Suprapubic skin (tissue), 4 donors: ENCODE measurements at regions not wholly inside any gene's neighbourhood (a gene's known extent, or its start where the extent isn't known, plus 50 kb on each side); places are given as distances from the start of the nearest gene placed in this dataset.

ENCODE experiments used
- DNase-seq, 2 donors: peaks; one replicate each; pipeline ENCODE4 v3.0.0-alpha.2; 2019; ENCODE audit warnings: low spot score in 2 of 2
- H3K27ac ChIP-seq: fragments of 200-600 bp; sonication (generic); one replicate; pipeline ENCODE4 v1.5.1; 2019
- H3K27me3 ChIP-seq: fragments of 200-600 bp; sonication (generic); one replicate; pipeline ENCODE4 v1.5.1; 2019
- H3K36me3 ChIP-seq: fragments of 200-600 bp; sonication (generic); one replicate; pipeline ENCODE4 v1.5.1; 2019
- H3K4me1 ChIP-seq: fragments of 200-600 bp; sonication (generic); one replicate; pipeline ENCODE4 v1.5.1; 2019
- H3K4me3 ChIP-seq: fragments of 200-600 bp; sonication (generic); one replicate; pipeline ENCODE4 v1.5.1; 2019; ENCODE audit warnings: mild to moderate bottlenecking
- H3K9me3 ChIP-seq: fragments of 200-600 bp; sonication (generic); one replicate; pipeline ENCODE4 v1.5.1; 2019
- CTCF ChIP-seq, 2 donors: fragments of 200-600 bp in 1 of 2; fragments of 450-650 bp in 1 of 2; sonication (generic) in 1 of 2; IDR thresholded peaks; one replicate each; pipeline ENCODE4 v1.5.1; 2016 to 2019; ENCODE audit warnings: antibody characterized with exemption in 2 of 2, mild to moderate bottlenecking in 1 of 2, moderate library complexity in 1 of 2
- EP300 ChIP-seq: sonication (generic); formaldehyde crosslinking; IDR thresholded peaks from one replicate; pipeline ENCODE4 v1.6.1; 2017; ENCODE audit warnings: antibody characterized with exemption
- POLR2A ChIP-seq, 2 donors: fragments of 450-650 bp; IDR thresholded peaks; one replicate each; pipeline ENCODE4 v1.6.1; 2017; ENCODE audit warnings: antibody characterized with exemption in 2 of 2, mild to moderate bottlenecking in 2 of 2, moderate library complexity in 2 of 2
- POLR2AphosphoS5 ChIP-seq, 3 donors: sonication (generic); formaldehyde crosslinking; IDR thresholded peaks; one replicate each; pipeline ENCODE4 v1.6.1; 2017; ENCODE audit warnings: antibody characterized with exemption in 3 of 3
- WGBS: methylation state at CpG from one replicate; pipeline ENCODE4 v1.1.5; 2018; 5-methylcytosine and 5-hydroxymethylcytosine counted together

GRCh38 chr18:10226971-10227370, 227.5 kb upstream of the APCDD1 start:
- WGBS, result 70% methylated on average over 2 of the region's 2 CpGs
- H3K4me1 ChIP-seq, result no peaks in the 10 kb centered on the region

GRCh38 chr18:10228326-10228725, 226.1 kb upstream of the APCDD1 start:
- Histone ChIP-seq H3K9me3 (peaks cover 5% of the 10 kb centered on the region), H3K27ac (no peak overlapping the region), H3K4me1 (no peaks in the 10 kb centered on the region), H3K4me3 (no peak overlapping the region), H3K36me3 (no peaks in the 10 kb centered on the region), H3K27me3 (no peaks in the 10 kb centered on the region)
- DNase-seq, result no peak
- no peak for TF ChIP-seq CTCF (IDR thresholded peaks at IDR 0.05)

More at GRCh38 chr18:10226971-10227370, 227.5 kb upstream of the APCDD1 start:
- Histone ChIP-seq H3K27me3 (no peaks in the 10 kb centered on the region), H3K36me3 (no peaks in the 10 kb centered on the region), H3K4me3 (no peak overlapping the region), H3K9me3 (peaks cover 5% of the 10 kb centered on the region), H3K27ac (no peak overlapping the region)
- no peak for DNase-seq
- TF ChIP-seq CTCF (IDR thresholded peaks at IDR 0.05) (no peak), POLR2AphosphoS5 (IDR thresholded peaks at IDR 0.05) (no peak), EP300 (no peak), POLR2A (IDR thresholded peaks at IDR 0.05) (no peak)

- Histone ChIP-seq H3K4me3 (no peak overlapping the region), H3K27ac (no peak overlapping the region), H3K36me3 (no peaks in the 10 kb centered on the region), H3K9me3 (peaks cover 5% of the 10 kb centered on the region), H3K27me3 (no peaks in the 10 kb centered on the region), H3K4me1 (peaks cover 2% of the 10 kb centered on the region)
- WGBS, result 88% methylated on average over 3 of the region's 3 CpGs
- no peak for DNase-seq
- TF ChIP-seq CTCF (IDR thresholded peaks at IDR 0.05) (no peak), POLR2AphosphoS5 (IDR thresholded peaks at IDR 0.05) (no peak), EP300 (no peak), POLR2A (IDR thresholded peaks at IDR 0.05) (no peak)
These were observed 225.0 kb upstream of the APCDD1 start for GRCh38 chr18:10229458-10229857.

GRCh38 chr18:10230072-10230471, 224.4 kb upstream of the APCDD1 start:
- no peaks in the 10 kb centered on the region for H3K36me3 ChIP-seq
- 86% methylated on average over 2 of the region's 3 CpGs for WGBS
- TF ChIP-seq POLR2A (IDR thresholded peaks at IDR 0.05), result no peak
- TF ChIP-seq CTCF (IDR thresholded peaks at IDR 0.05), result no peak
- TF ChIP-seq POLR2AphosphoS5 (IDR thresholded peaks at IDR 0.05), result no peak
- TF ChIP-seq EP300, result no peak
- H3K9me3 ChIP-seq, result peaks cover 5% of the 10 kb centered on the region
- no peak overlapping the region for H3K27ac ChIP-seq
- peaks cover 8% of the 10 kb centered on the region for H3K4me1 ChIP-seq
- no peak for DNase-seq
- H3K4me3 ChIP-seq, result no peak overlapping the region
- no peaks in the 10 kb centered on the region for H3K27me3 ChIP-seq

- H3K9me3 ChIP-seq, result peaks cover 5% of the 10 kb centered on the region
- TF ChIP-seq CTCF (IDR thresholded peaks at IDR 0.05), result no peak
- no peak for TF ChIP-seq POLR2A (IDR thresholded peaks at IDR 0.05)
- TF ChIP-seq EP300, result no peak
- TF ChIP-seq POLR2AphosphoS5 (IDR thresholded peaks at IDR 0.05), result no peak
- 86% methylated on average over 3 of the region's 3 CpGs for WGBS
- no peak overlapping the region for H3K27ac ChIP-seq
- H3K4me3 ChIP-seq, result no peak overlapping the region
- H3K27me3 ChIP-seq, result no peaks in the 10 kb centered on the region
- H3K36me3 ChIP-seq, result no peaks in the 10 kb centered on the region
- DNase-seq, result no peak
- H3K4me1 ChIP-seq, result peaks cover 10% of the 10 kb centered on the region
These were observed 223.2 kb upstream of the APCDD1 start for GRCh38 chr18:10231220-10231619.
